ENCODE measurements at regions not wholly inside any gene's neighbourhood (a gene's known extent, or its start where the extent isn't known, plus 50 kb on each side); places are given as distances from the start of the nearest gene placed in this dataset.
"Not testable (repeated sequence)": the region's sequence is repeated elsewhere in the genome, so short reads cannot be mapped to it uniquely, and the experiment has no call there.

- DNase-seq, result no peak
Observed at GRCh38 chrX:52261125-52261462, 76.4 kb downstream of the MAGED4 start.

DNA sequence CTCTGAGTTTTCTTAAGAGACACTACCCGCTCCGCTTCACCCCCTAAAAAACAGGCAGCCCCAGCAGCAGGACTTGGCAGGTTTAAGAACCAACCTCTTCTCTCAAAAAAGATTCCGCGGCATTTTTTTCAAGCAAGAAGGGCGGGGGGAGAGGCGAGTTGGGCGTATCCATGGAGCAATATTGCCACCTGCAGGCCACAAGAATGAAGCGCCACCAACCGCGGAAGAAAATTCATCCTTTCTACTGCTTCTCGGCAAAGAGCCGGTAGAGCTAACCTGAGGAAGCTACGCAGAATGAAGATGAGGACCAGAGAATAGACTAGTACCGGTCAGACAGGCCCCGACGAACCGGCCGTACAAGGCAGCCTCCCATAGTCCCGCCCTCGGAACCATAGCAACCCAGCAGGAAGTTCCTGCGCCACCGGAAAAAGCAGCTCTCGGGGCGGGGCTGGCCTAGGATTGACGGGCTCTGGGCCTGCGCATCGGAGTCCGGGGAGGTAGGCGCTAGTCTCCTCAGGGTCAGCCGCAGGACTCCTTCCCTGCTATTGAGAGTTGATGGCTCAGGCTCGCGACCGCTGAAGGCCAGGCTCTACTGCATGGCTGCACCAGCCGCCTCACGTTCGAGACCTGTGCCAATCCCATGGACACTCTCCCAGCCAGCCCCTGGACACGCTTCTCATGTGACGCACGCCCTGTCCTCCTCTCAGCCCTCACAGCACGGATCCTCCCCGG, 76.9 kb downstream of the MAGED4 start:
- DNase-seq, result peak; percentile 87

DNA sequence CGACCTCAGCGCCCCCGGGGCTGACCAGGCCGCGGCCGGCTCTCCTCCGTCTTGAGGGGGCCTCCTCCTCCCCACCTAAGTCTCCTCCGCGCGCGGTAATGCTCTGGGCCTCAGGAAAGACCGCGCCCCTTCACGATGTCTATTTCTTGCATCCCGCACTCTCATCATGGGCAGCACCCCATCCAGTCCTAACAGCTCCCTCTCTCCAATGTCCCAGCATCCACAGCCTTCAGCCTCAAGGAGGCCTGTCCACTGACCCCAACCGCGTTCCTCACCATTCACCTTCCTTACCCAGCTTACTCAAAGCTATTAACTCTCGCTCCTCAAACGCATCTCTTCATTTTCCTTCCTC, 77.5 kb downstream of the MAGED4 start:
- no peak for DNase-seq

DNA sequence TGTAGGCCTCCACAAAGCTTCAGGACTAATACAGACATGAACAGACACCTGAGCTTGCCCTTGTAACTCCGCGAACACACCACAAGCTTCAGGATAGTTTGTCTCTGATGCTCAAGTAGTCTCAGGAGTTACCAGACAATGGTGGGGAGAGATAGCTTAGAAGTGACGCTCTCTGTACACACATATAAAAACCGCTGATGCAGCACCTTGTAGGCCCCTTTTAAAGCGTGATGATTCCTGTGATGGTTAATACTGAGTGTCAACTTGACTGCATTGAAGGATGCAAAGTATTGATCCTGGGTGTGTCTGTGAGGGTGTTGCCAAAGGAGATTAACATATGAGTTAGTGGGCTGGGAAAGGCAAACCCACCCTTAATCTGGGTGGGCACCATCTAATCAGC, 78.7 kb downstream of the MAGED4 start:
- DNase-seq, result no peak

DNA sequence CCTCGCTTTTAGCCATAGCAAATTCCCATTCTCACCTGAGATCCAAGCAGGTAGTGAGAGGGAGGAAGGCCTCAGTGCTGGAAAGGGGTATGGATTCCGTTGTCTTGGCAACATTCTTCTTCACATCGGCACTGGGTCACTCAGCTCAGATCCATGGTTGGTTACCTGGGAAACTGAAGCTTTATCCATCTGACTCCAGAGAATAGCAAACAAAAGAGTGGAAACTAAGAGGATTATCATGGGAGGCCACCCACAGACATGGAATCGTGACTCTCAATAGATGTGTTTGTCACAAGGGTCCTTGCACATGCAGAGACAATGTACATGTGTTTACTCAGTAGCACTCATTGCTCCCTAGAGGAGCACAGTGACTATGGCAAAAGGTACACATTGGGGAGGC, 81.0 kb downstream of the MAGED4 start:
- no peak for DNase-seq

GRCh38 chrX:52268502-52268901, 83.8 kb downstream of the MAGED4 start:
- not testable (repeated sequence) for DNase-seq

DNA sequence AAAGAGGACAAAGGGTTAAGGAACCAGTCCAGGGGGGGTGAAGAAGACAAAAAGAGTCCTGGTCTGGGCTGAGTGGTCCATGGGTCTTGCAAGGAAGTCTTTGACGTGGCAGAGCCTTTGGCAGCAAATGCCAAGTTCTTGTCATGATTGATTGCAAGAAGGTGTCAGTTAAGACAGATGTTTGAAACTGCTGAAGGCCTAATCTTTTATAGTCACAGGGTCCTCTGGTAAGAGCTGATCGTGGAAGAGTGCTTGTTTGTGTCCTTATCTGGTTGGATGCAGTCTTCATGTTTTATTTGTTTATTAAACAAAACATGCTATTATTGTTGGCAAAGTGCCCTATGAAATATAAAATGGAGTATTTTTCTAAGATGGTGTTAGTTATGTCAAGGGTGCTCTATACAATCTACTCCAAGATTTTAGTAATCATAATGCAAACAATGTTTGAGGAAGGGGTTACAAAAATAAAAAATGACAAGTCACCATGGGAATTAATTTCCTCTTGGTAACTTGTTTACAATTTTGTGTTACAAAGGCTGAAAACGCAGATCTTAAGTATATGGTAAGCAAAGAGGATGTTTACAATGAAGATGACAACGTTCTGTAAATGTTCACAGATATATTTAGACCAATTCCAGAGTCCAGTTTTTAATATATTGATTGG, 85.9 kb downstream of the MAGED4 start:
- DNase-seq, result no peak

DNA sequence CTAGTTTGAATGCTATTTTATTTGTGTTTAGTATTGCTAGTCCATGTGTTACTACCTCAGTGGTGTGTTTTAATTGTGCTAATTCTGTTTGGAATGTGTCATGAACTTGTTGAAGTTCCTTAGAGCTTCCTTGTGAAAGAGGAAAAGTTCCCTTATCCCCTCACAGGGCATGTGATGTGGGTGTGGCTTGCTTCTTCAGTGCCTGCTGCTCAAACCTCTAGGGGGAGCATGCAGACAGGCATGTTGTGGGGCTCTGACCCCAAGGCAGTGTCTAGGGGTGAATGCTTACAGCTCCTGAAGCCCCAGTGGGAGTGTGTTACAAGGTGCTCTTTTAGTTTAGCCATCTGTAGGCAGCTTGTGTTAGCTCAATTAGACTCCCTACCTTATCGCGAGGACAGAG, 86.5 kb downstream of the MAGED4 start:
- DNase-seq, result no peak

DNA sequence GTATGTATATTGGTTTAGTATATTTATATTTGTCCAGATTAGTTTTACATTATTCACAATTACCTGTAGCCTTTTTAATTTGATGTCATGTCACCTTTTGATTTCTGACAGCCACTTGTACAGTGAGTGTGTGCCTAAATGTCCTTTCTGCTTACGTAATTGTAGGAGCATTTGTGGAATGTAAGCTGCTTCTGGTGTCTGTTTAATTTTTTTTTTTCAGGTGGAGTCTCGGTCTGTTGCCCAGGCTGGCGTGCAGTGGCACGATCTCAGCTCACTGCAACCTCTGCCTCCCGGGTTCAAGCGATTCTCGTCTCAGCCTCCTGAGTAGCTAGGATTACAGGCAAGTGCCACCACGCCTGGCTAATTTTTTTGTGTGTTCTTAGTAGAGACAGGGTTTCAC, 91.2 kb upstream of the XAGE2 start:
- DNase-seq, result no peak

DNA sequence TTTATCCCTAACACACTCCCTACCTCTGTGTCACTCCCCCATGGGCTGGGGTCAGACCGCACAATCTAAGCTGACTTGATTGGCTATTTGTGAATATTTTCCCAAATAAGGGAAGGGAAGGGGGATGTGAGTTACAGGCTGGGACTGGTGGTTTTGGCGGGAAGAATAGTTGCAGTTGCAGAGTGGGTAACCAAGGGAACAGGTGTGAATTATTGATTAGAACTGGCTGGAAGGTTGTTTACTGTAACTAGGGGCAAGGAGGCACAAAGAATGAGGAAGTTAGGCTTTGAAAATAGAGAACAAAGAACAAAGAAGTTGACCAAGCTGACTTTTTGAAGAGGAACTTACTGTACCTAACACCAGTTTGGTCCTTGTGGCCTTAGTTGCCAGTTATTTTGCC, 88.0 kb upstream of the XAGE2 start:
- DNase-seq, result no peak

- no peak for DNase-seq
Observed at GRCh38 chrX:52284865-52285264, 84.0 kb upstream of the XAGE2 start.

GRCh38 chrX:52298968-52299367, 69.9 kb upstream of the XAGE2 start:
- DNase-seq, result not testable (repeated sequence)

GRCh38 chrX:52308532-52308931, 60.3 kb upstream of the XAGE2 start:
- DNase-seq, result not testable (repeated sequence)

Measured in right kidney (tissue), 1 donor.